Prostate gland (tissue), 2 donors: ENCODE measurements at regions not wholly inside any gene's neighbourhood (a gene's known extent, or its start where the extent isn't known, plus 50 kb on each side); places are given as distances from the start of the nearest gene placed in this dataset.

ENCODE experiments used
- POLR2A ChIP-seq: fragments of 450-650 bp; IDR thresholded peaks from one replicate; pipeline ENCODE4 v1.6.1; 2016; ENCODE audit warnings: antibody characterized with exemption, mild to moderate bottlenecking
- POLR2AphosphoS5 ChIP-seq: sonication (generic); formaldehyde crosslinking; IDR thresholded peaks from one replicate; pipeline ENCODE4 v1.6.1; 2017; ENCODE audit warnings: antibody characterized with exemption
- TF ChIP-seq, protein P1 (sequence below), 4 experiments: fragments of 200-600 bp in 2 of 4; fragments of 450-650 bp in 2 of 4; sonication (generic) in 2 of 4; IDR thresholded peaks; 1 replicate in 3 of 4; 2 replicates in 1 of 4; pipeline ENCODE4 v1.5.1; 2016 to 2019; ENCODE audit warnings: antibody characterized with exemption in 4 of 4, mild to moderate bottlenecking in 2 of 4, moderate library complexity in 2 of 4

DNA sequence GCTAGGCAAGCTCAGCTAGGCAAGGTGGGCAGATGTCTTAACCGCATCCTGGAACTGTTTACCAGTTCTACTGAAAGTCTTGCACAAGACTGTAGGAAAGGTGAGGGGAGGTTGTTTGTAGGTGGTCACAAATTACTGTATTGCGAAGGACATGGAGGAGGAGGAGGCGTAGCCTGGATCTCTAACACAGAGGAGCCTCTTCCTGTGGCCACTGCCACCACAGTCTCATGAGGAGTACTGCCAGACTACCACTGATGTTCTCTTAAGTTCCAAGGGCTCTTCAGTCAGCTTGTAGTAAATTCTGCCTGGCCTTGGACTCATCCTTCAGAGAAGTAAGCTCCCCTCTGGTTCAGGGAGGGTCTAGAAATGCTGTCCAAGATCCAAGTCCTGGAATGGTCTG, 258.6 kb downstream of the FAT4 start:
- TF ChIP-seq, protein P1, sequence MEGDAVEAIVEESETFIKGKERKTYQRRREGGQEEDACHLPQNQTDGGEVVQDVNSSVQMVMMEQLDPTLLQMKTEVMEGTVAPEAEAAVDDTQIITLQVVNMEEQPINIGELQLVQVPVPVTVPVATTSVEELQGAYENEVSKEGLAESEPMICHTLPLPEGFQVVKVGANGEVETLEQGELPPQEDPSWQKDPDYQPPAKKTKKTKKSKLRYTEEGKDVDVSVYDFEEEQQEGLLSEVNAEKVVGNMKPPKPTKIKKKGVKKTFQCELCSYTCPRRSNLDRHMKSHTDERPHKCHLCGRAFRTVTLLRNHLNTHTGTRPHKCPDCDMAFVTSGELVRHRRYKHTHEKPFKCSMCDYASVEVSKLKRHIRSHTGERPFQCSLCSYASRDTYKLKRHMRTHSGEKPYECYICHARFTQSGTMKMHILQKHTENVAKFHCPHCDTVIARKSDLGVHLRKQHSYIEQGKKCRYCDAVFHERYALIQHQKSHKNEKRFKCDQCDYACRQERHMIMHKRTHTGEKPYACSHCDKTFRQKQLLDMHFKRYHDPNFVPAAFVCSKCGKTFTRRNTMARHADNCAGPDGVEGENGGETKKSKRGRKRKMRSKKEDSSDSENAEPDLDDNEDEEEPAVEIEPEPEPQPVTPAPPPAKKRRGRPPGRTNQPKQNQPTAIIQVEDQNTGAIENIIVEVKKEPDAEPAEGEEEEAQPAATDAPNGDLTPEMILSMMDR (IDR thresholded peaks at IDR 0.05), result no peak
- TF ChIP-seq POLR2AphosphoS5 (no peak), POLR2A (no peak)
